Endothelial cell of umbilical vein (primary cell): ENCODE measurements at regions not wholly inside any gene's neighbourhood (a gene's known extent, or its start where the extent isn't known, plus 50 kb on each side); places are given as distances from the start of the nearest gene placed in this dataset.

Source experiments
- BruUV-seq: library from RNA; stranded (reverse); fragments of 400-500 nt; replicated peaks from 2 replicates; lab custom pipeline; 2021; lab: Mats Ljungman, UMichigan
- CTCF ChIA-PET: fragments of 300-600, 350-600 bp; sonication (Branson Sonifier 250); formaldehyde crosslinking; loops from one replicate; lab custom pipeline; 2021; ENCODE audit warnings: antibody characterized with exemption, inconsistent platforms; lab: Charles Lee
- POLR2A ChIA-PET: fragments of 300-600, 350-600 bp; sonication (Branson Sonifier 250); formaldehyde crosslinking; loops from one replicate; lab custom pipeline; 2021; ENCODE audit warnings: antibody characterized with exemption, inconsistent platforms; lab: Charles Lee
- DNase-seq: peaks from one replicate; pipeline ENCODE4 v3.0.0-alpha.2; 2011; ENCODE audit warnings: low read depth, low spot score
- FAIRE-seq: peaks from 2 replicates; lab custom pipeline; 2011; peaks lifted over from hg19 to GRCh38; lab: Jason Lieb, UNC
- H2AFZ ChIP-seq: 2 replicates; pipeline ENCODE4 v1.6.0; 2012; ENCODE audit warnings: low read depth, low read length, control low read depth, inconsistent platforms
- H3K27ac ChIP-seq: 2 replicates; pipeline ENCODE4 v1.5.1; 2011; ENCODE audit warnings: low read depth, mild to moderate bottlenecking, control low read depth, low read length, moderate library complexity; ENCODE audit not compliant: insufficient read depth
- H3K27me3 ChIP-seq, 2 experiments: 2 replicates each; pipeline versions ENCODE4 v1.6.0 to v1.6.1; 2011; ENCODE audit warnings: low read length in 2 of 2, mixed read lengths in 1 of 2; ENCODE audit not compliant: control insufficient read depth in 2 of 2, insufficient read depth in 2 of 2
- H3K36me3 ChIP-seq, 2 experiments: 2 replicates in 1 of 2; 3 replicates in 1 of 2; pipeline ENCODE4 v1.5.1; 2011; ENCODE audit warnings: low read length in 2 of 2, mild to moderate bottlenecking in 1 of 2, moderate library complexity in 1 of 2; ENCODE audit not compliant: control insufficient read depth in 2 of 2, insufficient read depth in 2 of 2; ENCODE audit errors: extremely low read depth in 1 of 2
- H3K4me1 ChIP-seq: 3 replicates; pipeline ENCODE4 v1.5.1; 2011; ENCODE audit warnings: mild to moderate bottlenecking, low read length; ENCODE audit not compliant: control insufficient read depth, insufficient read depth; ENCODE audit errors: extremely low read depth
- H3K4me2 ChIP-seq: 2 replicates; pipeline ENCODE4 v1.6.1; 2011; ENCODE audit warnings: low read length, control low read depth, mixed read lengths; ENCODE audit not compliant: insufficient read depth
- H3K4me3 ChIP-seq, 3 experiments: fragments of 200-600 bp in 1 of 3; sonication (generic), shearing (Covaris generic) in 1 of 3; replicated peaks in 1 of 3; 2 replicates each; pipeline ENCODE4 v1.5.1; 2011 to 2016; ENCODE audit warnings: control low read depth in 3 of 3, low read length in 3 of 3, mild to moderate bottlenecking in 2 of 3, inconsistent platforms in 1 of 3, low read depth in 1 of 3, moderate library complexity in 1 of 3; ENCODE audit not compliant: insufficient read depth in 1 of 3
- H3K79me2 ChIP-seq: 2 replicates; pipeline ENCODE4 v1.6.0; 2012; ENCODE audit warnings: low read length, inconsistent platforms; ENCODE audit not compliant: control insufficient read depth, insufficient read depth
- H3K9ac ChIP-seq: replicated peaks from 2 replicates; pipeline ENCODE3; 2011; ENCODE audit warnings: low read length, control low read depth; ENCODE audit not compliant: insufficient read depth; ENCODE audit errors: extremely low read depth
- H3K9me1 ChIP-seq: replicated peaks from 3 replicates; pipeline ENCODE4 v1.6.0; 2011; ENCODE audit warnings: mild to moderate bottlenecking, low read length; ENCODE audit not compliant: control insufficient read depth, insufficient read depth; ENCODE audit errors: extremely low read depth
- H3K9me3 ChIP-seq: replicated peaks from 2 replicates; pipeline ENCODE4 v1.5.1; 2012; ENCODE audit warnings: low read length, inconsistent platforms; ENCODE audit not compliant: control insufficient read depth, insufficient read depth
- H4K20me1 ChIP-seq: replicated peaks from 2 replicates; pipeline ENCODE3; 2011; ENCODE audit warnings: mild to moderate bottlenecking, low read length; ENCODE audit not compliant: control insufficient read depth, insufficient read depth; ENCODE audit errors: extremely low read depth
- EZH2 ChIP-seq: IDR thresholded peaks from 2 replicates; pipeline ENCODE4 v1.6.1; 2012; ENCODE audit warnings: borderline replicate concordance, low read depth, mild to moderate bottlenecking, moderate library complexity, low read length, inconsistent platforms; ENCODE audit not compliant: severe bottlenecking
- FOS ChIP-seq: IDR thresholded peaks from 2 replicates; pipeline ENCODE4 v1.6.1; 2011; ENCODE audit warnings: mild to moderate bottlenecking, low read length, moderate library complexity, borderline replicate concordance; ENCODE audit not compliant: insufficient read depth
- GATA2 ChIP-seq: IDR thresholded peaks from 2 replicates; pipeline ENCODE4 v1.7.0; 2011; ENCODE audit warnings: low read depth, mild to moderate bottlenecking, moderate library complexity, mixed read lengths, low read length; ENCODE audit not compliant: insufficient read length, insufficient read depth
- JUN ChIP-seq: IDR thresholded peaks from 2 replicates; pipeline ENCODE4 v1.6.1; 2011; ENCODE audit warnings: borderline replicate concordance, low read depth; ENCODE audit not compliant: insufficient read length, insufficient read depth
- MYC ChIP-seq: IDR thresholded peaks from one replicate; pipeline ENCODE4 v1.6.1; 2011; ENCODE audit warnings: mild to moderate bottlenecking, low read depth, low read length
- POLR2A ChIP-seq: IDR thresholded peaks from 2 replicates; pipeline ENCODE4 v1.6.1; 2012; ENCODE audit warnings: low read depth, mild to moderate bottlenecking, control low read depth, low read length
- POLR2AphosphoS5 ChIP-seq: IDR thresholded peaks from 2 replicates; pipeline ENCODE4 v1.6.1; 2012; ENCODE audit warnings: low read depth, mild to moderate bottlenecking, control low read depth, low read length, moderate library complexity; ENCODE audit not compliant: insufficient read depth
- dilution Hi-C: fragments of 300-500 bp; cut with MboI; formaldehyde crosslinking; loops from one replicate; pipeline ENCODE4 v1.15.0; 2019; ENCODE audit warnings: low sequenced_read_pairs; ENCODE audit not compliant: extremely low pct_ligation_motif_present
- intact Hi-C: fragments of 100-400 bp; cut with micrococcal nuclease; formaldehyde crosslinking; loops from one replicate; pipeline ENCODE4 v1.10.0; 2022
- TF ChIP-seq, protein P1 (sequence below), 2 donors: IDR thresholded peaks; 1 replicate in 1 of 2; 2 replicates in 1 of 2; pipeline ENCODE4 v1.5.1; 2011; ENCODE audit warnings: low read length in 2 of 2, mild to moderate bottlenecking in 2 of 2, moderate library complexity in 2 of 2, control low read depth in 1 of 2, inconsistent platforms in 1 of 2, low read depth in 1 of 2; ENCODE audit not compliant: insufficient read depth in 1 of 2; ENCODE audit errors: extremely low read depth in 1 of 2
- TF ChIP-seq, protein P2 (sequence below): IDR thresholded peaks from 2 replicates; pipeline ENCODE4 v1.6.1; 2011; ENCODE audit not compliant: insufficient read depth, insufficient read length

DNA sequence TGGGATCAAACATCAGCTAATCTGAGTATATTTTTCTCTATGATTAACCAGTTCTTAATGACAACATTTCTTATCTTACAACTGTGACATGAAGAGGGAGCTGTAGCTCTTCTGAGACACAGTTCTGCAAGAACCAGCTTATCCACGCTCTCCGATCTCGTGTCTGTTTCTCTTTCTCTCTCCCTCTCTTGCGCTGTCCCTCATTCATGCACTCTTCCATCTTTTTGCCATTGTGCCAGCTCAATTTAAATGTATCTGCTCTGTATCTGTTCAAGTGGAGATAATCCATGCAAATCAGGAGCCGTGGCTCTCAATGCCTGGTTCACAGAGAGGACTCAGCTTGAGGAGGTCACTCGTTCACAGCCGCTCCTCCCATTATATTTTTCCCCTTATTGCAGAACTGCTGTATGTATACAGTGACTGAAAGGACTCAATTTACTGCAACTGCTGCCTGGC lies 494.7 kb upstream of the ADGRL2 start:
- H3K27me3 ChIP-seq = peaks cover 0 to 4% of the 10 kb centered on the region in 2 experiments
- dilution Hi-C loops (no loop called here), intact Hi-C loops (loop anchor here (10.0 kb wide), 1 partner anchor 459 kb away; no protein-coding TSS in a partner anchor)
- no peak for TF ChIP-seq POLR2AphosphoS5
- TF ChIP-seq, protein P1, sequence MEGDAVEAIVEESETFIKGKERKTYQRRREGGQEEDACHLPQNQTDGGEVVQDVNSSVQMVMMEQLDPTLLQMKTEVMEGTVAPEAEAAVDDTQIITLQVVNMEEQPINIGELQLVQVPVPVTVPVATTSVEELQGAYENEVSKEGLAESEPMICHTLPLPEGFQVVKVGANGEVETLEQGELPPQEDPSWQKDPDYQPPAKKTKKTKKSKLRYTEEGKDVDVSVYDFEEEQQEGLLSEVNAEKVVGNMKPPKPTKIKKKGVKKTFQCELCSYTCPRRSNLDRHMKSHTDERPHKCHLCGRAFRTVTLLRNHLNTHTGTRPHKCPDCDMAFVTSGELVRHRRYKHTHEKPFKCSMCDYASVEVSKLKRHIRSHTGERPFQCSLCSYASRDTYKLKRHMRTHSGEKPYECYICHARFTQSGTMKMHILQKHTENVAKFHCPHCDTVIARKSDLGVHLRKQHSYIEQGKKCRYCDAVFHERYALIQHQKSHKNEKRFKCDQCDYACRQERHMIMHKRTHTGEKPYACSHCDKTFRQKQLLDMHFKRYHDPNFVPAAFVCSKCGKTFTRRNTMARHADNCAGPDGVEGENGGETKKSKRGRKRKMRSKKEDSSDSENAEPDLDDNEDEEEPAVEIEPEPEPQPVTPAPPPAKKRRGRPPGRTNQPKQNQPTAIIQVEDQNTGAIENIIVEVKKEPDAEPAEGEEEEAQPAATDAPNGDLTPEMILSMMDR (IDR thresholded peaks at IDR 0.05; ENCODE audit: extremely low read depth in 1 of 2, insufficient read depth in 1 of 2, low read depth in 1 of 2, low read length in 2 of 2) = peak; percentile 15 to 28
- H3K9me1 ChIP-seq = no peaks in the 10 kb centered on the region
- no peaks in the 10 kb centered on the region for H4K20me1 ChIP-seq
- H3K9ac ChIP-seq = peak overlapping the region; percentile 5
- H2AFZ ChIP-seq = peak overlapping the region; percentile 97
- ChIA-PET CTCF (interaction anchor here (0.6 to 1.7 kb wide), 11 partner anchors 18 to 718 kb away, joined by 3 to 15 read pairs (median 4); partner anchors contain the start of gene ADGRL2), POLR2A (interaction anchor here (0.7 kb wide), 1 partner anchor 471 kb away, joined by 4 read pairs; no protein-coding TSS in a partner anchor)
- H3K36me3 ChIP-seq = no peaks in the 10 kb centered on the region
- peak; percentile 71 for FAIRE-seq
- H3K4me3 ChIP-seq = peak overlapping the region; percentile 42 to 75 (median 47)
- no TSS peak for BruUV-seq
- no peaks in the 10 kb centered on the region for H3K9me3 ChIP-seq
- H3K27ac ChIP-seq = no peak overlapping the region
- no peaks in the 10 kb centered on the region for H3K4me1 ChIP-seq
- H3K79me2 ChIP-seq = no peaks in the 10 kb centered on the region
- peak; percentile 65 for DNase-seq
- peak overlapping the region; percentile 82 for H3K4me2 ChIP-seq

DNA sequence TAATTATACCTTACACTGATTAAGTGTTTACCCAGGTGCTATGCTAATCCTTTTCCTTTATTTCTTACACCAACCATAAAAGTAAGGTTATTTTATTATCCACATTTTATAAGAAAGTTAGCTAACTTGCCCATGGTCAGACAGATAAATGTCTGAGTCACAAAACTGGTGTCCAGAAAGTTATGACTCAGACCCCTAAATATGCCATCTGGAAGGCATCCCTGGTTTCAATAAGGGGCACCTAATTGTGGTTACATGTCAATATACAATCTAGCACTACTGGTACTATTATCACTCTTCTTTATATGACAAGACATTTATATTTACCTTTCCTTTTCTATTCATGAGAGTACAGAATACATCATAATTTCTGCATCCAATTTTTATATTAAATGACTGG lies 496.5 kb upstream of the ADGRL2 start:
- Histone ChIP-seq H3K4me3 (no peak overlapping the region), H3K4me1 (no peaks in the 10 kb centered on the region), H3K79me2 (no peaks in the 10 kb centered on the region), H3K9me1 (no peaks in the 10 kb centered on the region), H2AFZ (no peak overlapping the region), H3K27me3 (peaks cover 0 to 2% of the 10 kb centered on the region in 2 experiments), H3K9me3 (no peaks in the 10 kb centered on the region), H3K27ac (no peak overlapping the region), H4K20me1 (no peaks in the 10 kb centered on the region), H3K36me3 (no peaks in the 10 kb centered on the region), H3K9ac (no peak overlapping the region), H3K4me2 (no peak overlapping the region)
- dilution Hi-C loops (no loop called here), intact Hi-C loops (loop anchor here (10.0 kb wide), 1 partner anchor 461 kb away; no protein-coding TSS in a partner anchor)
- no TSS peak for BruUV-seq
- ChIA-PET CTCF (no interaction called here), POLR2A (no interaction called here)
- DNase-seq (no peak), FAIRE-seq (no peak)
- TF ChIP-seq POLR2AphosphoS5 (no peak), EZH2 (no peak), MYC (no peak), GATA2 (no peak), JUN (peak; percentile 14), FOS (peak; percentile 65), POLR2A (no peak)
- TF ChIP-seq, protein P2, sequence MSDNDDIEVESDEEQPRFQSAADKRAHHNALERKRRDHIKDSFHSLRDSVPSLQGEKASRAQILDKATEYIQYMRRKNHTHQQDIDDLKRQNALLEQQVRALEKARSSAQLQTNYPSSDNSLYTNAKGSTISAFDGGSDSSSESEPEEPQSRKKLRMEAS = no peak
- TF ChIP-seq, protein P1 (IDR thresholded peaks at IDR 0.05; ENCODE audit: extremely low read depth in 1 of 2, insufficient read depth in 1 of 2, low read depth in 1 of 2, low read length in 2 of 2) = no peak
